Posterior cingulate gyrus (tissue), 11 donors: ENCODE measurements at regions not wholly inside any gene's neighbourhood (a gene's known extent, or its start where the extent isn't known, plus 50 kb on each side); places are given as distances from the start of the nearest gene placed in this dataset.

Experiments
- DNase-seq, 10 donors: peaks; one replicate each; pipeline versions ENCODE4 v3.0.0 to v3.0.0-alpha.2; 2020 to 2021; ENCODE audit warnings: mixed read lengths in 3 of 10
- intact Hi-C: fragments of 100-400 bp; cut with DNase I; formaldehyde crosslinking; loops from one replicate; pipeline ENCODE4 v1.15.1; 2023

DNA sequence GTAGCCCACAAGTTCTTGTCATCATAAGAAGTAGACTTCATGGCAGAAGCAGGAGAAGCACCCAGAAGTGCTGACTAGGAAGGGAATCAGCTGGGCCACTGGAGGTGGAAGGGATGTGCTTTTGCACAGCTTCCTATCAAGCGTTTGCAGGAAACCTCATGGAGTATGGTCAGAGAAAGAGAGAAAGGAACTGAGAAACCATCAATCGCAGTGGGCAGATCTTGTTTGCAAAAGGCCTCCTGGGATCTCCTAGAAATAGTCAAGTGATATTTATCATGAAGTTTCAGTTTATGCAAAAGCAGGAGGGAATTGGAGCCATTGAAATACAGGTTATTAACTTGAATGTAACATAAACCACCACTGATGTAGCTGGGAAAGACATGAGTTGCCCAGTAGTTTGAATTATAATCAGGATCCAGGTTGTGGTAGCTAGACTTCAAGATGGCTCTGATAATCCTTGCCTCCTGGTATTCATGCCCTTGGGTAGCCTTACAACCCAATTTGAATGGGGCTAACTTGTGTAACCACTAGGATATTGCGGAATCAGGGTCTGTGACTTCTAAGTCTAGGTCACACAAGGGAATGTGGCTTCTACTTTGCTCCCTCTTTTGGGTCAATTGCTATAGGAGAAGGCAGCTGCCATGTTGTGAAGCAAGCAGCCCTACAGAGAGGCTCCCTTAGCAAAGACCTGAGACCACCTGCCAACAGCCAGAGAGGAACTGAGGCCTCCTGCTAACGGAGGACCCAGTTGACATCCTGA, 69.8 kb upstream of the TCF4 start:
- no peak for DNase-seq
- intact Hi-C loops, result no loop called here

- DNase-seq, result no peak
- intact Hi-C loops, result no loop called here
Measured at GRCh38 chr18:55654986-55655385, 67.0 kb upstream of the TCF4 start.

GRCh38 chr18:55651236-55651635, 63.2 kb upstream of the TCF4 start:
- intact Hi-C loops, result no loop called here
- no peak for DNase-seq

DNA sequence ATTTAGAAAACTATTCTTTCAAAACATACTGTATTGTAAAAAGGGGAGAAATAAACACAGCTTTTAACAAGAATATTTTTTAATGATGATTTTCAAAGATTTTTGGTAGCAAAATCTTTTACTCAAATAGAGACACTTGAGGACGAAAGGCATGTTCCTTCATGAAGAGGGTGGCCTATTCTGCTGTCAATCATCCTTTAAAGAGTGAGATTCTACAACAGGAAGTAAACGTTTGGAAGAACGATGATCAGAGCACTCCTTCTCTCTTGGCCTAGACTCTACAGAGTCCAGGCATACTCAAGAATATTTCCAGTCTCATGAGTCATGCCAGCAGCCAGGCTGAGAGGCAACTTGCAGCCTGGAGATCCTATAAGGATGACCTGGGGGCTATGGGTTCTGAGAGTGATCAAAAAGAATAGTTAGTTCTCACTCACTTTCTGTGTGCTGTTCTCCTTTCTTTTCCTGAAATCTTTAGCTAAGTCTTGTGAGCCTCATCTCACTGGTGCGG, 62.4 kb upstream of the TCF4 start:
- no peak for DNase-seq
- intact Hi-C loops, result no loop called here

DNA sequence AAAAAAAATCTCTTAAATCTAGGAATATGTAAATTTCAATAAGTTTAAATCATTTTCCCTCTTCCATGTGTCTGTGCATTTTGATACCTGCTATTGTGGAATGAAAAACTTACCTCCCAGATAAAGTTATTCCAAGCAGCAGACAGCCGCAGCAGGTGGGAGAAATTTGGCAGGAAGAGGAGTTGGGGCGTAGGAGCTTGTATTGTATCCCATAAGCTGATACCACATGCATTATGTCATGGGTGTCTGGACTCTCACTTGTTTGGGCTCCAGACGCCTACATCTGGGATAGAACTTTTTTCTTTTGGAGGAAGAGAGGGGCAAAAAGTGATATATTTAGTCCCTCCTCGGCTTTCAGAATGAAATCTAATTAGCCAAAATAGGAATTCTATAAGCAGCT, 59.3 kb upstream of the TCF4 start:
- peak in 1 of 10 donors; percentile 68 for DNase-seq
- intact Hi-C loops, result no loop called here

- intact Hi-C loops, result no loop called here
- no peak for DNase-seq
Measured at GRCh38 chr18:55642191-55642590, 54.2 kb upstream of the TCF4 start.

DNA sequence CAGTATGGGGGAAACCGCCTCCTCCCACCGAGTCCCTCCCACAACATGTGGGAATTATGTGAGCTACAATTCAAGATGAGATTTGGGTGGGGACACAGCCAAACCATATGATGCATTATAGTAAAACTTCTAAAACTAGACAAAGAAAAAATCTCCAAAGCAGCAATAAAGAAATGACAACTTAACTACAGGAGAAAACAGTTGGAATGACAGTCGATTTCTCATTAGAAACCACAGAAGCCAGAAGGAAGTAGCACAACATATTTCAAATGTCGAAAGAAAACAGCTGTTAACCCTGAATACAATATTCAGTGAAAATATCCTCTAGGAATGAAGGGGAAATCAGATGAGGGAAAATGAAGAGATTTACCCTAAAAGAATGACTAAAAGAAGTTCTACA, 53.5 kb upstream of the TCF4 start:
- intact Hi-C loops, result no loop called here
- no peak for DNase-seq
